IMR-90 (cell line): ENCODE measurements at regions not wholly inside any gene's neighbourhood (a gene's known extent, or its start where the extent isn't known, plus 50 kb on each side); places are given as distances from the start of the nearest gene placed in this dataset.
A peak's percentile ranks its signal among the peaks of the same experiment; 100 is the strongest.

Source experiments
- ATAC-seq: fragments of 200-7000 bp; cut with Tn5 transposase; 2 replicates; pipeline ENCODE4 v1.9.1; 2020; ENCODE audit warnings: low read depth, mild to moderate bottlenecking, moderate library complexity
- BruUV-seq: library from RNA; stranded (reverse); fragments of 400-500 nt; replicated peaks from 2 replicates; lab custom pipeline; 2021; lab: Mats Ljungman, UMichigan
- CTCF ChIA-PET: fragments of 300-600 bp; formaldehyde crosslinking; extraction: SDS; loops from one replicate; lab custom pipeline; 2021; ENCODE audit warnings: antibody characterized with exemption; lab: Yijun Ruan, JAX
- POLR2A ChIA-PET: fragments of 300-600 bp; sonication (Branson Sonifier 250); formaldehyde crosslinking; loops from one replicate; lab custom pipeline; 2022; ENCODE audit warnings: antibody characterized with exemption; ENCODE audit not compliant: unreplicated experiment; lab: Charles Lee
- DNase-seq: peaks from one replicate; pipeline ENCODE4 v3.0.0; 2013
- H2AFZ ChIP-seq: replicated peaks from 2 replicates; pipeline ENCODE3; 2013; ENCODE audit warnings: low read length, mild to moderate bottlenecking; ENCODE audit not compliant: poor library complexity
- H2AK5ac ChIP-seq: 2 replicates; pipeline ENCODE4 v1.6.1; 2013; ENCODE audit warnings: low read depth, low read length, inconsistent platforms
- H2AK9ac ChIP-seq: replicated peaks from 2 replicates; pipeline ENCODE3; 2013; ENCODE audit warnings: mild to moderate bottlenecking, low read depth, low read length, moderate library complexity; ENCODE audit not compliant: poor library complexity
- H2BK120ac ChIP-seq: 2 replicates; pipeline ENCODE4 v1.6.1; 2013; ENCODE audit warnings: low read depth, low read length, inconsistent platforms
- H2BK15ac ChIP-seq: 3 replicates; pipeline ENCODE4 v1.6.1; 2013; ENCODE audit warnings: low read depth, low read length, inconsistent platforms
- H2BK20ac ChIP-seq: 2 replicates; pipeline ENCODE4 v1.6.1; 2013; ENCODE audit warnings: low read depth, mild to moderate bottlenecking, inconsistent platforms, low read length, moderate library complexity
- H2BK5ac ChIP-seq: 2 replicates; pipeline ENCODE4 v1.6.1; 2013; ENCODE audit warnings: mild to moderate bottlenecking, low read depth, low read length, inconsistent platforms; ENCODE audit not compliant: poor library complexity, severe bottlenecking
- H3K14ac ChIP-seq: replicated peaks from 2 replicates; pipeline ENCODE4 v1.6.1; 2013; ENCODE audit warnings: low read depth, low read length, inconsistent platforms
- H3K18ac ChIP-seq: 2 replicates; pipeline ENCODE4 v1.6.1; 2013; ENCODE audit warnings: low read depth, low read length, control low read depth
- H3K23ac ChIP-seq: 2 replicates; pipeline ENCODE4 v1.6.1; 2013; ENCODE audit warnings: low read depth, low read length, inconsistent platforms
- H3K27ac ChIP-seq: 2 replicates; pipeline ENCODE4 v1.5.1; 2013; ENCODE audit warnings: mild to moderate bottlenecking, control low read depth, low read length; ENCODE audit not compliant: insufficient read depth
- H3K27me3 ChIP-seq: 2 replicates; pipeline ENCODE4 v1.6.1; 2013; ENCODE audit warnings: low read length; ENCODE audit not compliant: control insufficient read depth, insufficient read depth
- H3K36me3 ChIP-seq: 2 replicates; pipeline ENCODE4 v1.6.1; 2013; ENCODE audit warnings: low read length, mixed read lengths; ENCODE audit not compliant: control insufficient read depth, insufficient read depth
- H3K4ac ChIP-seq: 2 replicates; pipeline ENCODE4 v1.6.1; 2013; ENCODE audit warnings: low read depth, low read length, inconsistent platforms
- H3K4me1 ChIP-seq: 2 replicates; pipeline ENCODE4 v1.6.1; 2013; ENCODE audit warnings: low read length, mixed read lengths; ENCODE audit not compliant: control insufficient read depth, insufficient read depth
- H3K4me2 ChIP-seq: 2 replicates; pipeline ENCODE4 v1.6.1; 2013; ENCODE audit warnings: low read depth, mild to moderate bottlenecking, control low read depth, low read length, moderate library complexity
- H3K4me3 ChIP-seq: 2 replicates; pipeline ENCODE4 v1.5.1; 2013; ENCODE audit warnings: low read depth, mild to moderate bottlenecking, control low read depth, low read length, moderate library complexity; ENCODE audit not compliant: insufficient read depth
- H3K56ac ChIP-seq: 2 replicates; pipeline ENCODE4 v1.6.1; 2013; ENCODE audit warnings: low read length, inconsistent platforms; ENCODE audit not compliant: insufficient read depth; ENCODE audit errors: extremely low read depth
- H3K79me1 ChIP-seq, 2 experiments: 2 replicates each; pipeline ENCODE4 v1.6.1; 2013; ENCODE audit warnings: low read length in 2 of 2, inconsistent platforms in 1 of 2, low read depth in 1 of 2
- H3K9ac ChIP-seq: 2 replicates; pipeline ENCODE4 v1.6.1; 2013; ENCODE audit warnings: low read depth, low read length, control low read depth
- H3K9me1 ChIP-seq: 2 replicates; pipeline ENCODE4 v1.6.1; 2013; ENCODE audit warnings: low read length, inconsistent platforms; ENCODE audit not compliant: insufficient read depth
- H3K9me3 ChIP-seq: 2 replicates; pipeline ENCODE4 v1.6.1; 2013; ENCODE audit warnings: low read length; ENCODE audit not compliant: control insufficient read depth, insufficient read depth
- H4K20me1 ChIP-seq: 2 replicates; pipeline ENCODE4 v1.6.1; 2013; ENCODE audit warnings: low read length, inconsistent platforms; ENCODE audit not compliant: insufficient read depth
- H4K5ac ChIP-seq: 2 replicates; pipeline ENCODE4 v1.6.1; 2013; ENCODE audit warnings: mild to moderate bottlenecking, low read depth, low read length, control low read depth
- H4K8ac ChIP-seq, 2 experiments: 2 replicates each; pipeline ENCODE4 v1.6.1; 2013; ENCODE audit warnings: low read depth in 2 of 2, low read length in 2 of 2, control low read depth in 1 of 2, inconsistent platforms in 1 of 2
- H4K91ac ChIP-seq: 2 replicates; pipeline ENCODE4 v1.6.1; 2013; ENCODE audit warnings: low read depth, low read length, inconsistent platforms; ENCODE audit not compliant: insufficient read depth
- FOS ChIP-seq: fragments of 150-350 bp; IDR thresholded peaks from 2 replicates; pipeline ENCODE4 v1.6.1; 2016; ENCODE audit warnings: low read depth, low read length
- MAZ ChIP-seq: IDR thresholded peaks from 2 replicates; pipeline ENCODE4 v1.6.1; 2012; ENCODE audit warnings: low read depth, mild to moderate bottlenecking, low read length, improper control_type of control experiment, moderate library complexity, borderline replicate concordance
- SMC3 ChIP-seq: fragments of 150-350 bp; IDR thresholded peaks from 2 replicates; pipeline ENCODE4 v1.6.1; 2016; ENCODE audit warnings: low read depth, mild to moderate bottlenecking, antibody characterized with exemption, low read length, moderate library complexity
- WGBS, 2 experiments: methylation state at CpG; one replicate each; pipeline versions ENCODE4 v1.1.5 to v1.1.7; 2013; ENCODE audit warnings: missing lambda C conversion rate in 2 of 2; ENCODE audit not compliant: insufficient read length in 1 of 2; ENCODE audit errors: extremely low coverage in 2 of 2; 5-methylcytosine and 5-hydroxymethylcytosine counted together
- dilution Hi-C: fragments of 300-500 bp; cut with HindIII; formaldehyde crosslinking; loops from one replicate; pipeline ENCODE4 v1.14.3; 2018; ENCODE audit warnings: low sequenced_read_pairs; ENCODE audit not compliant: unreplicated experiment
- in situ Hi-C: fragments of 300-500 bp; cut with MboI; formaldehyde crosslinking; loops from 3 replicates; pipeline ENCODE4 v1.14.3; 2019; ENCODE audit warnings: low sequenced_read_pairs, inconsistent platforms, mixed read lengths
- intact Hi-C: fragments of 100-400 bp; cut with micrococcal nuclease; formaldehyde crosslinking; loops from 2 replicates; pipeline ENCODE4 v1.10.0; 2022

GRCh38 chr3:34034840-34035239 lies 236.4 kb downstream of the PDCD6IP start:
- H3K9me1 ChIP-seq = no peaks in the 10 kb centered on the region
- no peak overlapping the region for H3K9ac ChIP-seq

More at GRCh38 chr3:34034840-34035239, 236.4 kb downstream of the PDCD6IP start:
- no peak overlapping the region for H2AK5ac ChIP-seq
- no CpG with 5 or more reads among the region's 2 CpGs for WGBS, 2 experiments
- H3K4me3 ChIP-seq = no peak overlapping the region
- DNase-seq = no peak
- in situ Hi-C loops (no loop called here), dilution Hi-C loops (no loop called here), intact Hi-C loops (no loop called here)
- H3K14ac ChIP-seq = no peak overlapping the region
- no peak overlapping the region for H2BK120ac ChIP-seq
- no peaks in the 10 kb centered on the region for H4K20me1 ChIP-seq
- H2BK20ac ChIP-seq = no peak overlapping the region
- H3K4me2 ChIP-seq = no peak overlapping the region
- TF ChIP-seq FOS (no peak), MAZ (no peak), SMC3 (no peak)
- ATAC-seq = no peak
- H4K8ac ChIP-seq = no peak overlapping the region
- H3K4ac ChIP-seq = no peak overlapping the region
- H4K91ac ChIP-seq = no peak overlapping the region
- peaks cover 4% of the 10 kb centered on the region; the same call in 1 of the 2 replicates for H3K4me1 ChIP-seq
- no peak overlapping the region for H3K18ac ChIP-seq
- H2AFZ ChIP-seq = no peak overlapping the region
- BruUV-seq = no TSS peak
- no peak overlapping the region for H4K5ac ChIP-seq
- no peak overlapping the region for H3K23ac ChIP-seq
- no peak overlapping the region for H3K56ac ChIP-seq
- CTCF ChIA-PET = no interaction called here
- H3K79me1 ChIP-seq = no peaks in the 10 kb centered on the region
- no peaks in the 10 kb centered on the region for H3K36me3 ChIP-seq
- no peaks in the 10 kb centered on the region for H3K9me3 ChIP-seq
- peak overlapping the region; percentile 25 for H2AK9ac ChIP-seq
- no peak overlapping the region for H3K27ac ChIP-seq
- no peaks in the 10 kb centered on the region for H3K27me3 ChIP-seq
- no peak overlapping the region for H2BK15ac ChIP-seq
- no peak overlapping the region for H2BK5ac ChIP-seq
- POLR2A ChIA-PET = no interaction called here
